Heart left ventricle (tissue), 16 donors: ENCODE measurements at regions not wholly inside any gene's neighbourhood (a gene's known extent, or its start where the extent isn't known, plus 50 kb on each side); places are given as distances from the start of the nearest gene placed in this dataset.

Source experiments
- ATAC-seq, 4 donors: fragments of 200-7000 bp; cut with Tn5 transposase; one replicate each; pipeline ENCODE4 v1.9.1; 2020 to 2022; ENCODE audit warnings: moderate library complexity in 4 of 4, mild to moderate bottlenecking in 3 of 4, moderate number of reproducible peaks in 1 of 4
- DNase-seq, 5 donors: peaks; one replicate each; pipeline ENCODE4 v3.0.0-alpha.2; 2020
- H3K27ac ChIP-seq, 12 donors: fragments of 200-600 bp; sonication (generic) in 4 of 12; one replicate each; pipeline versions ENCODE4 v1.5.0 to v1.8.0; 2016 to 2022; ENCODE audit warnings: mild to moderate bottlenecking in 2 of 12
- H3K27me3 ChIP-seq, 9 donors: fragments of 200-600 bp; sonication (generic) in 2 of 9; one replicate each; pipeline versions ENCODE4 v1.5.1 to v1.8.0; 2016 to 2022; ENCODE audit warnings: mild to moderate bottlenecking in 3 of 9
- H3K36me3 ChIP-seq, 9 donors: fragments of 200-600 bp; sonication (generic) in 2 of 9; one replicate each; pipeline versions ENCODE4 v1.5.0 to v1.8.0; 2018 to 2022; ENCODE audit warnings: mild to moderate bottlenecking in 2 of 9
- H3K4me1 ChIP-seq, 12 donors: fragments of 200-600 bp; sonication (generic) in 4 of 12; one replicate each; pipeline versions ENCODE4 v1.5.0 to v1.8.0; 2016 to 2022; ENCODE audit warnings: mild to moderate bottlenecking in 3 of 12
- H3K4me3 ChIP-seq, 12 donors: fragments of 200-600 bp; sonication (generic) in 4 of 12; one replicate each; pipeline versions ENCODE4 v1.5.0 to v1.8.0; 2017 to 2022; ENCODE audit warnings: mild to moderate bottlenecking in 9 of 12, moderate library complexity in 4 of 12
- H3K9me3 ChIP-seq, 12 donors: fragments of 200-600 bp; sonication (generic) in 4 of 12; one replicate each; pipeline versions ENCODE4 v1.5.0 to v1.8.0; 2016 to 2022; ENCODE audit warnings: mild to moderate bottlenecking in 1 of 12
- POLR2A ChIP-seq, 2 donors: fragments of 450-650 bp; IDR thresholded peaks; one replicate each; pipeline ENCODE4 v1.6.1; 2017; ENCODE audit warnings: antibody characterized with exemption in 2 of 2, mild to moderate bottlenecking in 2 of 2, moderate library complexity in 2 of 2
- WGBS, 4 donors: extraction: QIAGEN DNeasy Blood & Tissue Kit in 2 of 4; methylation state at CpG; one replicate each; pipeline versions ENCODE4 v1.1.5 to v1.1.7; 2013 to 2018; 5-methylcytosine and 5-hydroxymethylcytosine counted together
- intact Hi-C, 10 donors: fragments of 100-400 bp; cut with DNase I; formaldehyde crosslinking; loops; one replicate each; pipeline versions ENCODE4 v1.11.1 to v1.14.2; 2022
- TF ChIP-seq, protein P1 (sequence below), 12 donors: fragments of 200-600 bp; sonication (generic) in 4 of 12; IDR thresholded peaks; one replicate each; pipeline versions ENCODE4 v1.5.0 to v1.8.0; 2018 to 2022; ENCODE audit warnings: antibody characterized with exemption in 12 of 12, mild to moderate bottlenecking in 5 of 12
- donor health status: ischemic (EF 13 %, LVEDD 7.1; RV severe dilation, severe dysfunction).
- donor health status: healthy with polysubstance abuse.
- donor health status: DM: no; HTN: yes; CAD: no.
- donor health status: DM: no; HTN: no; CAD: no.
- donor health status: ischemic (EF 25% LVEDD 6.9; RV normal size, moderate dysfunction).
- donor health status: ischemic (EF 25% LVEDD 5.7; RV mildly dilated, moderate dysfunction).
- donor health status: healthy.
- donor health status: DM: yes; HTN: yes; CAD: no.
- donor health status: ischemic (EF 35%, LVEDD 5.7; RV mildly dilated, moderate dysfunction).
- donor health status: nonischemic (EF 11% LVEDD 7.7; RV severe dilation, severe dysfunction).
- donor health status: DM: yes; HTN: yes; CAD: no.
- donor health status: PGD.
- donor health status: ischemic (EF 29% LVEDD 5.4; RV normal size, mild dysfunction).
- donor health status: nonischemic (EF 23%, LVEDD 6.1; RV moderate dilation, normal function).

DNA sequence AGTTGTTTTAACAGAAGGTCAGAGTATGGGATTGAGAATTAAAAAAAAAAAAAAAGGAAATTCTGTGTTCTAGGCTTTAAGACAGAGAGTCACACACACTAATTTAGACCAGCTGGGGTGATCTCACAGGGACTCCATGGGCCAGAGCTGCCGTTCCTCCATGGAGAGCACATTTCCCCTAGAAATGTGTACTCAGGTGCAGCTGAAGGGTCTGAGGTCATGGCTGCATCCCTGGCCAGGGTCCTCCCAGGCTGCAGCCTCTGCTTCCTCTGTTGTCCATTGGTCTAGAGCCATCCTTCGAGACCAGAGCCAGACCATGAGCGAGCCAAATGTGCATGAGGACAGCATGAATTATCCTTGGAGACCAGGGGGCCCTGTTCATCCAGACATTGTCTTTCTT, 190.1 kb upstream of the TNP1 start:
- no peak for TF ChIP-seq POLR2A (IDR thresholded peaks at IDR 0.05)
- TF ChIP-seq, protein P1, sequence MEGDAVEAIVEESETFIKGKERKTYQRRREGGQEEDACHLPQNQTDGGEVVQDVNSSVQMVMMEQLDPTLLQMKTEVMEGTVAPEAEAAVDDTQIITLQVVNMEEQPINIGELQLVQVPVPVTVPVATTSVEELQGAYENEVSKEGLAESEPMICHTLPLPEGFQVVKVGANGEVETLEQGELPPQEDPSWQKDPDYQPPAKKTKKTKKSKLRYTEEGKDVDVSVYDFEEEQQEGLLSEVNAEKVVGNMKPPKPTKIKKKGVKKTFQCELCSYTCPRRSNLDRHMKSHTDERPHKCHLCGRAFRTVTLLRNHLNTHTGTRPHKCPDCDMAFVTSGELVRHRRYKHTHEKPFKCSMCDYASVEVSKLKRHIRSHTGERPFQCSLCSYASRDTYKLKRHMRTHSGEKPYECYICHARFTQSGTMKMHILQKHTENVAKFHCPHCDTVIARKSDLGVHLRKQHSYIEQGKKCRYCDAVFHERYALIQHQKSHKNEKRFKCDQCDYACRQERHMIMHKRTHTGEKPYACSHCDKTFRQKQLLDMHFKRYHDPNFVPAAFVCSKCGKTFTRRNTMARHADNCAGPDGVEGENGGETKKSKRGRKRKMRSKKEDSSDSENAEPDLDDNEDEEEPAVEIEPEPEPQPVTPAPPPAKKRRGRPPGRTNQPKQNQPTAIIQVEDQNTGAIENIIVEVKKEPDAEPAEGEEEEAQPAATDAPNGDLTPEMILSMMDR (IDR thresholded peaks at IDR 0.05), result no peak
- Histone ChIP-seq H3K36me3 (no peaks in the 10 kb centered on the region), H3K27me3 (no peaks in the 10 kb centered on the region), H3K27ac (peak overlapping the region in 5 of 12 donors; percentile 27 to 60 (median 55)), H3K4me3 (no peak overlapping the region), H3K9me3 (no peaks in the 10 kb centered on the region), H3K4me1 (peaks cover 0 to 52% (median 23%) of the 10 kb centered on the region in 12 donors)
- DNase-seq (peak in 4 of 5 donors; percentile 33 to 77 (median 64)), ATAC-seq (peak; percentile 27 to 87 (median 68))
- intact Hi-C loops, result loop anchor here in 4 of 10 donors (10.0 kb wide), 1 partner anchor 355 kb away; the partner anchor contains the start of gene IGFBP5 (in 4 of the 4)
- WGBS, 4 donors, result 56 to 76% (median 71%) methylated on average over 3 of the region's 3 CpGs

DNA sequence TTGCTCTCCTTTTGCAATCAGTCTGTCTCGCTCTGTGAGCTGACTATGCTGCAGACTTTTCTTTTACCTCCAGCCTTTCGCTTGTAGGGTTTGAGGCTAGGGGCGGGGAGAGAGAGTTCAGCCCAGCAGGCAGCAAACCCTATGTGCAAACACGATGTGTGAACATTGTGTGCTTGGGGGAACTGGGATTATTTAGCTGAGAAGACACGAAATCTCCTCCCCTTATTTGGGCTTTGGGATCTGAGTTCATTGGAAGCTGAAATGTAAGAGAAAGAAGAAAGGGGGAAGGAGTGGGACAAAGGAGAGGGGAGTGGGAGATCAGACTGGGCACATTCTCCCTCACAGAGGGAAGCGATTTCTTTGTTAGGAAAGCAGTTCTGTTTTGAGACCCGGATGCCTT, 189.6 kb upstream of the TNP1 start:
- Histone ChIP-seq H3K4me1 (peaks cover 0 to 46% (median 18%) of the 10 kb centered on the region in 12 donors), H3K9me3 (no peaks in the 10 kb centered on the region), H3K4me3 (no peak overlapping the region), H3K27me3 (no peaks in the 10 kb centered on the region), H3K36me3 (no peaks in the 10 kb centered on the region), H3K27ac (peak overlapping the region in 5 of 12 donors; percentile 27 to 60 (median 43))
- no peak for DNase-seq
- WGBS, 4 donors, result 85 to 92% (median 90%) methylated on average over 7 of the region's 7 CpGs
- TF ChIP-seq, protein P1 (IDR thresholded peaks at IDR 0.05), result no peak
- TF ChIP-seq POLR2A (IDR thresholded peaks at IDR 0.05), result no peak
- intact Hi-C loops, result no loop called here
- peak in 1 of 4 donors; percentile 44 for ATAC-seq

DNA sequence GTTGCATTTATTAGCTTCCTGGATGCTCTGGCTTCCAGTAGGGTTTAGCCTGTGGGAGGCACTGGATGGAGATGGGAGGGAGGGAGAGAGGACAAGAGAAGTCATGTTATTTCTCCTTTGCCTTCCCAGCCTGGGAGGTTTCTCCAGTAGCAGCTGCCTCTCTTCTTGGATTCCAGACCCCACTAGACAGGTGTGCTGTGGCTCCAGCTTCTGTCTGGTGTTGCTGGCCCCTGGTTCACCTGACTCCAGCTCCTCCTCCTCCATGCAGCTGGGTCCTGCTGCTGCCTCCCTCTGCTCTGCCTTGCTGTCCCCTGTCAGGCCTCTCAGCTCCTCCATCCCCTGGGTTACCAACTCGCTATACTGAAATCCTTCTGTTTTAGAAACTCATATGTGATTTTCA, 188.9 kb upstream of the TNP1 start:
- no peak for ATAC-seq
- H3K4me3 ChIP-seq, result no peak overlapping the region
- no peaks in the 10 kb centered on the region for H3K36me3 ChIP-seq
- intact Hi-C loops, result no loop called here
- H3K4me1 ChIP-seq, result peaks cover 0 to 39% (median 12%) of the 10 kb centered on the region in 12 donors
- no peaks in the 10 kb centered on the region for H3K9me3 ChIP-seq
- no peak for DNase-seq
- no peaks in the 10 kb centered on the region for H3K27me3 ChIP-seq
- peak overlapping the region in 3 of 12 donors; percentile 12 to 39 (median 36) for H3K27ac ChIP-seq
- TF ChIP-seq, protein P1 (IDR thresholded peaks at IDR 0.05), result no peak
- TF ChIP-seq POLR2A (IDR thresholded peaks at IDR 0.05), result no peak
- WGBS, 4 donors, result 95 to 100% (median 97%) methylated on average over 1 of the region's 1 CpG

DNA sequence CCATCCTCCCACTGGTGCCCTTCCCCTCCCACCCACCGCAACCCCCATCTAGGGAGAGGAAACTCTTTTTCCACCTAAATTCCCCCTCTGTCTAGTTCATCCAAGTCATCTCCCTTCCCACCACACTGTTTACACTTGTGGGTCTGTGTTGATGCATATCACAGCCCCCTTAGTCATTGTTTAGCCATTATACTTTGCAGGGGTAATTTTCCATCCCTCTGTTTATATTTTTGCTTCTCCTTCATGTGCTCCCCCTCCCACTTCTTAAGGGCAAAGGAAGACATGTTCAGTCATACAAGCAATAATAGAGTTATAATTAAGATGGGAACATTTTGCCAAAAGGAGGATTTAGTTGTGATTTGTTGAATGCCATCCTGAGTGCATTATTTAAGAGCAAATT, 187.8 kb upstream of the TNP1 start:
- TF ChIP-seq, protein P1 (IDR thresholded peaks at IDR 0.05), result no peak
- no peak for TF ChIP-seq POLR2A (IDR thresholded peaks at IDR 0.05)
- intact Hi-C loops, result no loop called here
- DNase-seq, result no peak
- Histone ChIP-seq H3K9me3 (no peaks in the 10 kb centered on the region), H3K27ac (peak overlapping the region in 1 of 12 donors; percentile 3), H3K27me3 (no peaks in the 10 kb centered on the region), H3K36me3 (no peaks in the 10 kb centered on the region), H3K4me1 (peaks cover 0 to 28% (median 1%) of the 10 kb centered on the region in 12 donors), H3K4me3 (no peak overlapping the region)
- WGBS, 4 donors, result 89 to 100% (median 97%) methylated on average over 1 of the region's 1 CpG
- ATAC-seq, result no peak
